ENCODE measurements at regions not wholly inside any gene's neighbourhood (a gene's known extent, or its start where the extent isn't known, plus 50 kb on each side); places are given as distances from the start of the nearest gene placed in this dataset.
"Not testable (repeated sequence)": the region's sequence is repeated elsewhere in the genome, so short reads cannot be mapped to it uniquely, and the experiment has no call there.

GRCh38 chr12:67456431-67456901, 187.3 kb downstream of the CAND1 start:
- no peak for DNase-seq (ENCODE audit: low spot score)

- DNase-seq (ENCODE audit: low spot score): no peak
These were observed 188.0 kb downstream of the CAND1 start for GRCh38 chr12:67457136-67457535.

DNA sequence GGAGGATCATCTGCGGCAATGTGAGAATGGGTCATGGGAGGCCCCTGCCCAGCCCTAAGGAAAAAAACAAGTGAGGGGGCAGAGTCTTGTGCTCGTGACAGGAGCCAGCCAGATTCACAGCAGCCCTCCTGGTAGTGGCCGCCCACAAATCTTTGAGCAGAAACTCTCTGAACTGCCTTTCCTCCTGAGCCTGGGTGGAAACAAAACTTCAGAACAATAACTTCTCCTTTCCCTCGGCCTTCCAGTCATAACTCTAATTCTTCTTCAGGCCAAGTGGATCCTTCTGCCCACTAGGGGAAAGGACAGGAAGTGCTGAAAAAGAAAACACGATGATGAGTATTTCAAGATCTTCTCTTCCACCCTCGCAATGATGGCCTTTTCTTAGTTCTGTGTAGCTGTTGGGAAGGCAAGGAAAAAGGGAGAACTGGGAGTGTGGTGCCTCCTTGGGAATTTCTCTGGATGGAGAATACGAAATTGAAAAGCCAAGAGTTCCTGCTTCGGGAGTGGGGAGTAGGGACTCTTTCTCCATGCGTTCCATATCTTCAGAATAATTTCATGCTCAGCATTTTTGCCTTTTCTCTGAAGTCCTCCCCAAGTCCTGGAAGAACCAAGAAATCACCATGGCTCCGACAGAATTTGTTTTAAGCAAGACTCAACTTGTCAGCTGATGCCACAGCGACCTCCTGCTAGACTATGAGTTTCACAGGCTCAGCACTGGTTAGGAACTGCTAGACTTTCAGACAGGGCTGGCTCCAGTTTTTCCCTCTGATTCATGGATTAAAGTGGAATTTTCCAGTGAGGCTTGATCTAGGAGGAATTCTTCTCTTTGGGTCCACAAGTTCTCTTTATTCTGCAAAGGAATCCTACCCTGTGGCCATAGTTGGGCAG, 188.9 kb downstream of the CAND1 start:
- no peak for DNase-seq (ENCODE audit: low spot score)

DNA sequence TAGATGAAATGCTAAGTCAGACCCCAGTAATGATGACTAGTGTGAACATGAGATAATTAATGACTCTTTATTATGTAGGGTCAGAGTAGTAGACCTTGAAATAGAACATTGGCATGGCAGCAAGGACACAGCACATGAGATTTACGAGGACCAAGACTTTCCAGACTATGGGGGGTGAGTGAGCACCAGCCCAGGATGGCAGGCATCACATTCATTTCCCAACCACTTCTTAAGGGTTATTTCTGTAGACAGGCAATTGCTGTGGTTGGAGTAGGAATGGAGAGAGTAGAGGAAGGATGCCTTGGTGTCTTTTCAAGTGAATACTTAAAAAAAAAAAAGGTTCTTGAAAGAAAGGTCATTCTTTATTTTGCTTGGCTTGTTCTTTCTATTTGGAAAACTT, 189.4 kb upstream of the DYRK2 start:
- no peak for DNase-seq (ENCODE audit: low spot score)

DNA sequence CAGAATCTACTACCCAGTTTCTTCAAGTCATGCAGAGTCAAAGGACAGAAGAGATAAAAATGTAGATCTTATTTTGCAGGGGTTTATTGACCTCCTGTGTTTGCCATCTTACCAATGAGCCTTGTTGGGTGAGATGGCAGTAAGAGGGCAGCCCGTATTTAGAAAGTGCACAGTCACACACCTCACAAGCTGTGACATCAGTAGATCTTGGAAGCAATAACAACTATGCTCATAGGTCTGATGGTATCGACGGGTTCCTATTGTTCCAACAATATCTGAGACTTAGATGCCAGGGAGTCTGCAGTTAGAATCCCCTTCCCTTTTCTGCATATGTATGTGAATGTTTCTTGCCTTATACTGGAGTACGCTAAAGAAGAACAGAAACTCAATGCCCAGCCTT, 189.0 kb upstream of the DYRK2 start:
- no peak for DNase-seq (ENCODE audit: low spot score)

DNA sequence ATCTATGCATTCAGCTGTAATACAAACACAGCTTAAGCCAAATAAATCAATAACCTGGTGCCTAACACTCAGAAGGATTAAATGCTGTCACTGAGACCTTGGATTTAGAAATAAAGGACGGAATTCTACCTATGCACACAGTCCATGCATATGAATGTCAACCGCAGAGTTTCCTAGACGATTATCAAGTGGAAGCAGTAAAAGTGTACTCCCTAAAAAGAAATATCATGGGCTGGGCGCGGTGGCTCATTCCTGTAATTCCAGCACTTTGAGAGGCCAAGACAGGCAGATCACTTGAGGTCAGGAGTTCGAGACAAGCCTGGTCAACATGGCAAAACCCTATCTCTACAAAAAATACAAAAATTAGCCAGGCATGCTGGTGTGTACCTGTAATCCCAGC, 188.2 kb upstream of the DYRK2 start:
- DNase-seq (ENCODE audit: low spot score): no peak

DNA sequence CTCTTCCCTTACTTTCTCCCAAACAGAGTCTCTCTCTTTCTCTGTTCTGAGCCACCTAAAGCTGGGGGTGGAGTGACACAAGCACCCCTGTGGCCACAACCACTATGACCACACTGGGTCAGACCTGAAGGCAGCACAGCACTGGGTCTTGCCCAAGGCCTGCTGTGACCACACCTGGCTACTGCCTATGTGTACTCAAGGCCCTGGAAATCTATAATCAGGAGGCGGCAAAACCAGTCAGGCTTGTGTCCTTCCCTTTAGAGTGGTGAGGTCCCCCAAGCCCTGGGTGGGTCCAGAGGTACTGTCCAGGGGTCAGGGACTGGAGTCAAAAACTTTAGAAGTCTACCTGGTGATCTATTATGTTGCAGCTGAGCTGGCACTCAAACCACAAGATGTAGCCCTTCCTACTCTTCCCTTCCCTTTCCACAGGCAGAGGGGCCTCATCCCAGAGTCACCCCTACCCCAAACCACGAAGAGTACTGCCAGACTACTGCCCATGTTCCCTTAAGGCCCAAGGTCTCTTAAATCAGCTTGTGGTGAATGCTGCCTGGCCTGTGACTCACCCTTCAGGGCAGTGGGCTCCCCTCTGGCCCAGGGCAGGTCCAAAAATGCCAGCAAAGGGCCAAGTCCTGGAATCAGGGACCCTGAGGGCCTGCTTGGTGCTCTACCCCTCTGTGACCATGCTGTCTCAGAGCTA, 179.8 kb upstream of the DYRK2 start:
- DNase-seq (ENCODE audit: low spot score): no peak

DNA sequence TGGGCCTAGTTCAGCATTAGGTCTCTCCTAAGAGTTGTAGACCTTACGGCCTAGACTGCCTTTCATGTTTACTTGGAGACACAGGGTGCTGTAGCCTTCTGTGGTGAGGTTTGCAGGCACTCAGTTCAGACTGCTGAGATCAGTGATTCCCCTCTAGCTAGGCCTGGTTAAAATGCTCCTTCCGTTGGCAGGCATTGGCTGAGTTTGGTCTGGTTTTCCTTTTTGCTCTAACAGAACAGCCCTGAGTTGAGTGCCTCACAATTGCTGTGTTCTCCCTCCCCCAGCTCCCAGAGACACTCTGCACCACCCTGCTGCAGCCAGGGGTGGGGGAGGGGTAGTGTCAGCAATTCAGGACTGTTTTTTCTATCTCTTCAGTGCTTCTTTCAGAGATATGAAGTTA, 178.9 kb upstream of the DYRK2 start:
- DNase-seq (ENCODE audit: low spot score): no peak

- DNase-seq (ENCODE audit: low spot score): no peak
These were observed 176.7 kb upstream of the DYRK2 start for GRCh38 chr12:67471810-67472209.

DNA sequence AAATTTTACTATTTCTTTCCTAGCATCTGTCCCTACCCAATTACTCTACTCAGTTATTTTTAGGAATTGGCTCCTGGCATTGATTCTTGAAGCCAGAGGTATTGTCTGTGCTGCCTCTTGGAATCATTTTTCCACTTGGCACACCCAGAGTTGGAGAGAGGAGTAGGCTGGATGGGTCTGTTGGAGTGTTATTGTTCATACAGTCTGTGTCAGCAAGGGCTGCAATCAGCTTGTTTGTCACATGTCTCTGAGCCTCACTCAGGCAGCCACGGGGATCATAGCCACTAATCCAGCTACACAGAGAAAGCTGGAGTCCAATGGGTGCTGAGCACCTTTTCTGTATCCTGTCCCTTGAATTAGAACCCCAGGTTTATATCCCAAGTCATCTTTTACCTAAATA, 176.0 kb upstream of the DYRK2 start:
- DNase-seq (ENCODE audit: low spot score): peak; percentile 8

- no peak for DNase-seq (ENCODE audit: low spot score)
These were observed 173.5 kb upstream of the DYRK2 start for GRCh38 chr12:67474934-67475620.

- DNase-seq (ENCODE audit: low spot score): no peak
These were observed 172.8 kb upstream of the DYRK2 start for GRCh38 chr12:67475725-67476124.

GRCh38 chr12:67477681-67478265, 170.8 kb upstream of the DYRK2 start:
- DNase-seq (ENCODE audit: low spot score): peak; percentile 57

DNA sequence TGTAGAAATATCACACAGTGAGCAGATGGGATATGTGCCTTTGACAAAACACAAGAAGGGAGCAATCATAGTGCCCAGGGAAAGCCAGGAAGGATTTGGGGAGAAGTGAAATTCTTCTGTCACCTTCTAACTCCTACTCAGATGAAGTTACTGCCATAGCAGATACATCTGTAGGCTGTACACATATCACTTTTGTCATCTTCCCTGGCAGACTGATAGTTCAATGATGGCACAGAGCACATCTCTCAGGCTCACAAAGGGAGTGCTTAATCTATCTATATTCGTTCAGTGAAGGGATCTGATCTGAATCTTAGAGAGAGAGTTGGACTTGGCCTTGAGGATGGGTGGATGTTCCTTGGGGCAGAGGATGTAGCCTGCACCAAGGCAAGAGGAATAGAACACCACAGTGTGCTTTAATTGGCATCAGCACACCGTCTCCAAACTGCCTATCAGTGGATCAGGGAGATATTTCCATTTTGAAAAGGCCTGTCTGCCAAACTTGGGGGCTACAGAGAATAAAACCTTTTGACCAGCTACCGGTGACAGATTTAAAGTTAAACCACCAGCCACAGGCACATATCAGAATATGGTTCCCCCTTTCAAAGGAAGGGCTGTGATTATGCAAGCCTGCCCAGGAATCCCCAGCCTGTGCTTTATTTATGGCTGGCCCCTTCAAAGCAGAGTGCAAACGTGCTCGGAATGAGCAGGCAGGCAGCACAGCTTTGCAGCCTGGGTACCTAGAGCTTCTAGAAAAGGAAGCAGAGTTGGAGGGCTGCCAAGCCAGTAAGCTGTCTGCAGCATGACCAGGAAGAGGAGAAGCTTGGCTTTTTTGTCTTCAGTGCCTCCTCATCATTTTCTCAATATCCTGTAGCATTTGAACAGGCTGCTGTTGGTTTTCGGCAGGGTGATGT, 165.5 kb upstream of the DYRK2 start:
- peak; percentile 8 for DNase-seq (ENCODE audit: low spot score)

- no peak for DNase-seq (ENCODE audit: low spot score)
These were observed 164.5 kb upstream of the DYRK2 start for GRCh38 chr12:67483871-67484554.

DNA sequence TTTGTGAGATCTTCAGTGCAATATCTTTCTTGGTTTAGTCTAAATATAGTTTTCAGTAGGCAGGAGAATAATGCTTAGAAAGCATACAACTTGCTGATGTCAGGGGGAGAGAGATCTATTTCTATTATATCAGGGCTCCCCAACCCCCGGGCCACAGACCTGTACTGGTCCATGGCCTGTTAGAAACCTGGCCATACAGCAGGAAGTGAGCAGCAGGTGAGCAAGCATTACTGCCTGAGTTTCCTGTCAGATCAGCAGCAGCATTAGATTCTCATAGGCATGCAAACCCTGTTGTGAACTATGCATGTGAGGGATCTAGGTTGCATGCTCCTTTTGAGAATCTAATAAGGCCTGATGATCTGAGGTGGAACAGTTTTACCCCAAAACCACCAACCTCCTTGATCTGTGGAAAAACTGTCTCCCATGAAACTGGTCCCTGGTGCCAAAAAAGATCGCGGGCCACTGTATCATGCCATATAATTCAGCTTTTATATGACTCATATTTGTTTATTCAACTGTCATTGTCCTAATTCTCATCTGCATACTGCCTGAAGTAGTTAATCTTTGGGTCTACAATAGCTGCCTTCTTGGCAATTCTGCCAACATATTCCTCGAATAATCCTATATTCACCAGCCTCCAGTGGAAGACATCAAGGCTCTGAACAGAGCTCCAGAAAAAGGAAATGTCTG, 163.6 kb upstream of the DYRK2 start:
- no peak for DNase-seq (ENCODE audit: low spot score)

DNA sequence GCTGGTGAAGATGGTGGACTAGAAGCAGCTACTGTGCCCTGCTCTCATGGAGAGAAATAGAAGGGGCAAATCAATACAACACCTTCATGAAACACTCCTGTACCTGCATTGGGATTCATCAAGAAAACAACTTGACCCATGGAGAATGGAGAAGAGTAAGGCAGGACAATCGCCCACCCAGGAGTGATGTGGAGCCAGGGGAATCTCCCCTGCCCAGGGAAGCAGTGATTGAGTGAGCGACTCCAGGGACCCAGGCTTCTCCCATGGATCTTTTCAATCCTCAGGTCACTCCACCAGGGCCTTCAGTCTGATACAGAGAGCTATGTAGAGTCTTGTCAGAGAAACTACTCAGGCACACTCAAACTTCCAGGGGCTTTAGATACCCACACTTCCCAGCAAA, 161.9 kb upstream of the DYRK2 start:
- no peak for DNase-seq (ENCODE audit: low spot score)

- not testable (repeated sequence) for DNase-seq (ENCODE audit: low spot score)
These were observed 160.2 kb upstream of the DYRK2 start for GRCh38 chr12:67488349-67488748.

- DNase-seq (ENCODE audit: low spot score): no peak
These were observed 159.5 kb upstream of the DYRK2 start for GRCh38 chr12:67489007-67489406.

DNA sequence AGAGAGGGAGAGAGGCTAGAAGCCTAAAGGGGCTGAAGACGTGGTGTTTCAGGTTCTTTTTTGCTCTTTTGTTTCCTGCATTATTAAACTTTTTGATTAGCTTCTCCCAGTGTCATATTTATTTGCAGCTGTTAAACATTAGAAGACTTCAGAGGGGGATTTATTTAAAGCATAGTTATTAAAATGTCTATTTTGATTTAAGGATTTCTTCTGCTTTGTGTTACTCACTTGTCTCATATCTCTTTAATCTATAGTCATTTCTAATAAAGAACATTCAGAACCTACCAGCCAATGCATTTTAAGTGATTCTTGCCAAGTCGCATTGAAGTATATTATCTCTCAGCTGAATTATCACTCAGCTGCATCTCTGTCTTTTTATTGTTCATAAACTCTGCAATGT, 152.0 kb upstream of the DYRK2 start:
- no peak for DNase-seq (ENCODE audit: low spot score)
